ENCODE measurements at regions not wholly inside any gene's neighbourhood (a gene's known extent, or its start where the extent isn't known, plus 50 kb on each side); places are given as distances from the start of the nearest gene placed in this dataset.
"Not testable (repeated sequence)": the region's sequence is repeated elsewhere in the genome, so short reads cannot be mapped to it uniquely, and the experiment has no call there.

DNA sequence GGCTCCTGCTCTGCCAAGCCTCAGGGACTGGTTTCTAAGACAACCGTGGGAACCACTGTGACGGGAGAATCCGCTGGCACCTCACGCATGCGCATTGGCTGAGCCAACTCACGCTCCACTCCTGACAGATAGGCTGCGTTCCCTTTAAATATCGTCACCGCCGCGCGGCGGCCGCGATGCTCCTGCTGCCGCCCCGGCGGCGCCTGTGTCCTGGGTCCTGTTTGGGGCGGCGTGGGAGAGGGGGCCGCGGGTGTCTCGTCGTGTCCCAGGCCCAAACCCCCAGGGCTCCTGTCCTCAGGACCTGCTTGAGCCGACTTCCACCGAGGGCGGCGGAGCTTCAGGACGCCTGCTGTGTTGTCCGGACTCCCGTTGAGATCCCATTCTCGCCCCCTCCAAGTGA is 684.8 kb upstream of the TPTE start:
- DNase-seq (ENCODE audit: low read depth) = not testable (repeated sequence)

DNA sequence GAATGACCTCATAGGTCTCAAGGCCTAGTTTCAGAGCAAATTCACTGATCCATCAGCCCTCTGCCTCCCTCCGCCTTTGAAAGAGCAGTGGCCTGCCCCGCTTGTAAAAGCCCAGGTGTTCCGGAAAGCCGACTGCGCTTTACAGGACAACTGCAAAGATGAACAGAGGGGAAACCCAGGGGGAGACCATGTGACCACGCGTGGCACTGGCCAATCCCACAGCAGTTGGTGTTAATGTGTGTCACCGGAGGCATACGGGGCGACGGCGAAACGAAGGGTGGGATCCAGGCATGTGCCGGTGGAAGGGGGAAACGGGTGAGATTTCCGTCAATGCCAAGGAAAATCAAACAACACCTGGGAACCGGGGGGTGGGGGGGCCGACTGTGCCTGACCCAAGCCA is 684.4 kb upstream of the TPTE start:
- not testable (repeated sequence) for DNase-seq (ENCODE audit: low read depth)

DNA sequence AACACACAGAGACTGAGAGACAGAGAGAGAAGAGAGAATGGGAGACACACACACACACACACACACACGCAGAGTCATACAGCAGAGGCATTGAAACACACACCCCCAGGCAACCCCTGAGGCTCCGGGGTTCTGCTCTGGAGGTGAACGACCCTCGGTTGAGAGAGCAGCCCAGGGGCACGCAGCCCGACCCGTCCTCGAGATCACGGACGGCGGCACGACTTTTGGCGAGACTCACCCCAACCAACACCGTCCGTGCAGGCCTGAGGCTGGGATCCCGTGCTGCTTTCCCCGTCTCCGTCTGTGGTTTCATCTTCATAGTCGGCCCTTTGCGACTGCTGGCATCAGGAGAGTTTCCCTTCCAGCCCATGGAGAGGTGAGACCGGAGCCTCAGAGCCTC is 683.9 kb upstream of the TPTE start:
- DNase-seq (ENCODE audit: low read depth) = not testable (repeated sequence)

DNA sequence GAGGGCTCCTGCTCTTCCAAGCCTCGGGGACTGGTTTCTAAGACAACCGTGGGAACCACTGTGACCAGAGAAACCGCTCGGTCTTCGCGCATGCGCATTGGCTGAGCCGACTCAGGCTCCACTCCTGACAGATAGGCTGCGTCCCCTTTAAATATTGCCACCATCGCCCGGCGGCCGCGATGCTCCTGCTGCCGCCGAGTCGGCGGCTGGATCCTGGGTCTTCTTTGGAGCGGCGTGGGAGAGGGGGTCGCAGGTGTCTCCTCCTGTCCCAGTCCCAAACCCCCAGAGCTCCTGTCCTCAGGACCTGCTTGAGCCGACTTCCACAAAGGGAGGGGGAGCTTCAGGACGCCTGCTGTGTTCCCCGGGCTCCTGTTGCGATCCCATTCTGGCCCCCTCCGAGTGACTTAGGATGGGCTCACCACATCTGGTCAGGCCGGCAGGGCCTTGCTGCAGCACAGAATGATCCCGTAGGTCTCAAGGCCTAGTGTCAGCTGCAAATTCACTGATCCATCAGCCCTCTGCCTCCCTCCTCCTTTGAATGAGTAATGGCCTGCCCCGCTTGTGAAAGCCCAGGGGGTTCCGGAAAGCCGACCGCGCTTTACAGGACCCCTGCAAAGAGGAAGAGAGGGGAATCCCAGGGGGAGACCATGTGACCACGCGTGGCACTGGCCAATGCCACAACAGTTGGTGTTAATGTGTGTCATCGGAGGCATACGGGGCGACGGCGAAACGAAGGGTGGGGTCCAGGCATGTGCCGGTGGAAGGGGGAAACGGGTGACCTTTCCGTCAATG is 683.2 kb upstream of the TPTE start:
- no peak for DNase-seq (ENCODE audit: low read depth)

DNA sequence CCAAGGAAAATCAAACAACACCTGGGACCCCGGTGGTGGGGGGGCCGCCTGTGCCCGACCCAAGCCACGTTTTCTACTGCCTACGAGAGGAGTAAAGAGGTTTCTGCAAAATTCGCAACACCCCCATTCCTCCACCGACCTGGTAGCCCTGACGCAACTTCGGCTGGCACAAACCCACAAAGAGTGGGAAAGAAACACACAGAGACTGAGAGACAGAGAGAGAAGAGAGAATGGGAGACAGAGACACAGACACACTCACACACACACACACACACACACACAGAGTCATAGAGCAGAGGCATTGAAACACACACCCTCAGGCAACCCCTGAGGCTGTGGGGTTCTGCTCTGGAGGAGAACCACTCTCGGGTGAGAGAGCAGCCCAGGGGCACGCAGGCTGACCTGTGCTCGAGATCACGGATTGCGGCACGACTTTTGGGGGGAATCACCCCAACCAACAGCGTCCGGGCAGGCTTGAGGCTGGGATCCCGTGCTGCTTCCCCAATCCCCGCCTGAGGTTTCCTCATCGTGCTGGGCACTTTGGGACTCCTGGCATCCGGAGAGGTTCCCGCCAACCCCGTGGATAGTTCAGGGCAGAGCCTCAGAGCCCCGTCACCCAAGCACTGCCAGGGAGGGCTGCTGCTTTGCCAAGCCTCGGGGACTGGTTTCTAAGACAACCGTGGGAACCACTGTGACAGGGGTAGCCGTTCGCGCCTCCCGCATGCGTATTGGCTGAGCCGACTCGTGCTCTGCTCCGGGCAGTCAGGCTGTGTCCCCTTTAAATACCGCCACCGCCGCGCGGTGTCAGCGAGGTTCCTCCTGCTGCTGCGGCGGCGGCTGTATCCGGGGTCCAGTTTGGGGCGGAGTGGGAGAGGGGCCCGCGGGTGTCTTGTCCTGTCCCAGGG is 682.4 kb upstream of the TPTE start:
- no peak for DNase-seq (ENCODE audit: low read depth)

DNA sequence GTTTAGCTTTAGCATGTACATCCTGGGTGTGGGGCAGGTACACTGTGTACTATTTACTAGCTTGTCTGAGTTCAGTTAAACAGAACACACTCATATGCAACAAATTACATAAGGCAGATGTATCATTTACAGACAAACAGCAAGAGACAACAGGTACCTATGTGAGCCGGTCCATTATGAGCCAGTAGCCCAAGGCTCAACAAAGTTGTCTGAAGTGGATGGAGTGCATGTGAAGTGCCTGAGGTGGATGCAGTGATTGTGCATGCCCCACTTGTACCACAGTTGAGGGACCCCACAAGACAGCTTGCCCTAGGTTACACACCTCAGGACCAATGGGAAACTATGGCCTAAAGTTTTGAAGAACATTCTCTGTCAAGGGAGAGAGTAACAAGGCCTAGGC is 677.3 kb upstream of the TPTE start:
- DNase-seq (ENCODE audit: low read depth) = not testable (repeated sequence)

DNA sequence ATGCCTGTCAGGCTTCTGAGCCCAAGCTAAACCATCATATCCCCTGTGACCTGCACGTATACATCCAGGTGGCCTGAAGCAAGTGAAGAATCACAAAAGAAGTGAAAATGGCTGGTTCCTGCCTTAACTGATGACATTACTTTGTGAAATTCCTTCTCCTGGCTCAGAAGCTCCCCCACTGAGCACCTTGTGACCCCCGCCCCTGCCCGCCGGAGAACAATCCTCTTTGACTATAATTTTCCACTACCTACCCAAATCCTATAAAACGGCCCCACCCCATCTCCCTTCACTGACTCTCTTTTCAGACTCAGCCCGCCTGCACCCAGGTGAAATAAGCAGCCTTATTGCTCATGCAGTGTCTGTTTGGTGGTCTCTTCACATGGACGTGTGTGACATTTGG is 673.9 kb upstream of the TPTE start:
- DNase-seq (ENCODE audit: low read depth) = not testable (repeated sequence)

DNA sequence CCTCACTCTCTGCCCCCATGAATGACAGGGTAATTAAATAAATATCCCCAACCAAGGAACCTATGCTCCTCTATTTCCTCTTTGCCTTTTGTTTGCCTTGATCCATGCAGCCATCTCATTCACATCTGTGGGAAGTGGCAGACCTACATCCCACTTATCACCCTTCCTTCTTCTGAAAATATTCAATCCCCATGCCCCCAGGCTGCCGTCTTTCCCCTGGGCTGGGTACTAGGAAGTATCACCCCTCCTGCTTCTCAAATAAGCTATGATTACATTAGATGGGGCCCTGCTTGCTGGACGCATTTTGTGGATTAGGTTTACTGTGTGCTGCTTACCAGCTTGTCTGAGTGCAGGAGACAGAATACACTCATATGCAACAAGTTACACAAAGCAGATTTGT is 670.2 kb upstream of the TPTE start:
- DNase-seq (ENCODE audit: low read depth) = not testable (repeated sequence)

DNA sequence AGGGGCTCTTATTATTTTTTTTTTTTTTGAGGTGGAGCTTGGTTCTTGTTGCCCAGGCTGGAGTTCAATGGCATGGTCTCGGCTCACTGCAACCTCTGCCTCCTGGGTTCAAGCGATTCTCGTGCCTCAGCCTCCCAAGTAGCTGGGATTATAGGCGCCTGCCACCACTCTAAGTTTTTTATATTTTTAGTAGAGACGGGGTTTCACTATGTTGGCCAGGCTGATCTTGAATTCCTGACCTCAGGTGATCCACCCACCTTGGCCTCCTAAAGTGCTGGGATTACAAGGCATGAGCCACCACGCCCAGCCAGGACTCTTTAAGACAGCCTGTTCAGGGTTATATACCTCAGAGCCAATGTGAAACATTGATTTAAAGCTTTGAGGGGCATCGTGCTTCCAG is 669.7 kb upstream of the TPTE start:
- not testable (repeated sequence) for DNase-seq (ENCODE audit: low read depth)

DNA sequence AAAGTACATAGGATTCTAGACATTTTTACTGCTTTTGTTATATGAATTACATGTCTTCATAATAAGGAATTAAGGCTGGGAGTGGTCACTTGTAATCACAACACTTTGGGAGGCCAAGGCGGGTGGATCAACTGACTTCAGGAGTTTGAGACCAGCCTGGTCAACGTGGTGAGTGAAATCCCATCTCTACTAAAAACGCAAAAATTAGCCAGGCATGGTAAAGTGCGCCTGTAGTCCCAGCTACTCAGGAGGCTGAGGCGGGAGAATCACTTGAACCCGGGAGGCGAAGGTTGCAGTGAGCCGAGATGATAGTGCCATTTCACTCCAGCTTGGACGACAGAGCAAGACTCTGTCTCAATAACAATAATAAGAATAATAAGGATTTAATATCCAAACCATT is 663.8 kb upstream of the TPTE start:
- not testable (repeated sequence) for DNase-seq (ENCODE audit: low read depth)

DNA sequence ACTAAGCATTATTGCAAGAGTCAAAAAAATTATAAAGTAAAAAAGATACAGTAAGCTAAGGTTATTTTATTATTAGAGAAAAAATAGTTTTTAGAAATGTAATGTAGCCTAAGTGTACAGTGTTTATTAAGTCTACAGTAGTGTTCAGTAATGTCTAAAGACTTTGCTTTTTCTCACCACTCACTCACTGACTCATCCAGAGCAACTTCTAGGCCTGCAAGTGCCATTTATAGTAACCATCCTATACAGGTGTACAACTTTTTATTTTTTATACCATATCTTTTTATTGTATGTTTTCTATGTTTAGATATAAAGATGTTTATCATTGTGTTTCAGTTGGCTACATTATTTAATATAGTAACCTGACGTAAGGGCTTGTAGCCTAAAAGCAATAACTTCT is 661.5 kb upstream of the TPTE start:
- DNase-seq (ENCODE audit: low read depth) = not testable (repeated sequence)

DNA sequence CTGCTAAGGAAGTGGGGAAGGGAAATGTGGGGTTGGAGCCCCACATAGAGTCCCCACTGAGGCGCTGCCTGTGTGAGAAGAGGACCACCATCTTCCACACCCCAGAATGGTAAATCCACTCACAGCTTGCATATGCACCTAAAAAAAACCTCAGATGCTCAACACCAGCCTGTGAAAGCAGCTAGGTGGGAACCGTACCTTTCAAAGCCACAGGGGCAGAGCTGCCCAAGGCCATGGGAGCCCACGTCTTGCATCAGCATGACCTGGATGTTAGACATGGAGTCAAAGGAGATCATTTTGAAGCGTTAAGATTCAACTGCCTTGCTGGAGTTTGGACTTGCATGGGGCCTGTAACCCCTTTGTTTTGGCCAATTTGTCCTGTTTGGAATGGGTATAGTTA is 658.9 kb upstream of the TPTE start:
- DNase-seq (ENCODE audit: low read depth) = not testable (repeated sequence)

DNA sequence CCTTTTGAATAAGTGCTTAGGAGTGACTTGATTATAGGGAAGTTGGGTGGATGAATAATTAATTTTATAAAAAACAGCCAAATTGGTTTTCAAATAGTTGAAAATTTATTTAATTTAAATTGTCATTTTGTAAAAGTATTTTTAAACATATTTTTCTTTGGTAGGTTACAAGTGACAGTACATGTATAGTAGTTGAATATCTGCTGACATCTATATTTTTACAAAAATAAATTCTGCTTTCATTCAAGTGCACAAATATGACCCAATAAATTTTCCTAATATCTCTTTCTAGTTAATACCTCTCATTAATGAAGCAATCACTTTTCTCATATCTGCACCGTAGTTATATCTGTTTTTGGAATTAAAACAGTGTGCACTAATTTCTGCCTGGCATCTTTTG is 653.6 kb upstream of the TPTE start:
- not testable (repeated sequence) for DNase-seq (ENCODE audit: low read depth)

DNA sequence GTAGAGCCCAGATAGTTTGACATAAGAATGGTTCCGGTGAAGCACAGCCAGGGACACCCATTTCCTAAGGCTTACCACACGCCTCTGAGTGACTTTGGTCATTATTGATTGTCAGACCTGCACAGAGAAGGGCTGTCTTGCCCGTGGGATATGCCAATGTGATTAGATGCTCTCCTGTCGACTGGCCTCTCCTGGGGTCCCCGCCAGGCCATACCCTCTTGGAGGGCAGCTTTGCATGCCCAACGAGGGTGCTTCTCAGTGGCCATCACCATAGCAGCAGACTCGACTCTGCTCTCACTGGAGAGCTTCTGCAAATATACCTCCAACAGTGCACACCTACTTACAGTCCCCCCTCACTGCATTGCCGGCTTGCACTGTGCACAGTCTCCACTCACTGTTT is 648.3 kb upstream of the TPTE start:
- not testable (repeated sequence) for DNase-seq (ENCODE audit: low read depth)

DNA sequence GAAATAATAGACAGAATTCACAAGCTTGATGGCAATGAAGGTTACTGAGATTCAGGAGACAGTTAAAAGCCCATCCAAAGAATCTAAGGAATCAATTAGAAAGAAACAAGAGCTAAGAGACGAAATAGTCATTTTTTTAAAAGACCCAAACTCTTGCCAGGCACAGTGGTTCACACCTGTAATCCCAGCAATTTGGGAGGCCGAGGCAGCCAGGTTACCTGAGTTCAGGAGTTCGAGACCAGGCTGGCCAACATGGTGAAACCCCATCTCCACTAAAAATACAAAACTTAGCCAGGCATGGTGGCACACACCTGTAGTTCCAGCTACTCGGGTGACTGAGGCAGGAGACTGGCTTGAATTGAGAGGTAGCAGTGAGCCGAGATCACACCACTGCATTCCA is 647.2 kb upstream of the TPTE start:
- not testable (repeated sequence) for DNase-seq (ENCODE audit: low read depth)

DNA sequence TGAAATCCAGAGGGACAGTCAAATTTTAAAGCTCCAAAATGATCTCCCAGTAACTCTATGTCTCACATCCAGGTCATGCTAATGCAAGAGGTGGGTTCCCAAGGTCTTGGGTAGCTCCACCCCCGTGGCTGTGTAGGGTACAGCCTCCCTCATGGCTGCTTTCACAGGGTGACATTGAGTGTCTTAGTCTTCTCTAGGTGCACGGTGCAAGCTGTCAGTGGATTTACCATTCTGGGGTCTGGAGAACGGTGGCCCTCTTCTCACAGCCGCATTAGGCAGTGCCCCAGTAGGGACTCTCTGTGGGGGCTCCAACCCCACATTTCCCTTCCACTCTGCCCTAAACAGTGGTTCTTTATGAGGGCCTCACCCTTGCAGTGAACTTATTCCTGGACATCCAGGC is 640.0 kb upstream of the TPTE start:
- not testable (repeated sequence) for DNase-seq (ENCODE audit: low read depth)

DNA sequence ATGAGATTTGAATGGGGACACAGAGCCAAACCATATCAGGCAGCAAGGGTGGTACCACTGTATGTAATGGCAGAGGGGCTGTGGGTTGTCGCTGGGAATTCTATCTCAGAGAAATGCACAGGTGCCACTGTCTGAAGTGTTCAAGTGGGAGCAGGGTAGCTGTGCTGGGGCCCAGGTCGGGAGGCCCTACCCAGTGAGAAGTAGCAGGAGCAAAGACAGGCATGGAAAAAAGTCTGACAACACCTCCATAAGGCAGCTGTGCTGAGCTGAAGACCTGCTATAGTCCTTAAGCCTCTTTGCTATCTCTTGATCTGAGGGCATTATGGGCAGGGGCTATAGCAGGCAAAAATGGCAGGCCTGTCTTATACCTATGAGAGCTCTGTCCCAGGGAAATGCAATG is 638.3 kb upstream of the TPTE start:
- not testable (repeated sequence) for DNase-seq (ENCODE audit: low read depth)

DNA sequence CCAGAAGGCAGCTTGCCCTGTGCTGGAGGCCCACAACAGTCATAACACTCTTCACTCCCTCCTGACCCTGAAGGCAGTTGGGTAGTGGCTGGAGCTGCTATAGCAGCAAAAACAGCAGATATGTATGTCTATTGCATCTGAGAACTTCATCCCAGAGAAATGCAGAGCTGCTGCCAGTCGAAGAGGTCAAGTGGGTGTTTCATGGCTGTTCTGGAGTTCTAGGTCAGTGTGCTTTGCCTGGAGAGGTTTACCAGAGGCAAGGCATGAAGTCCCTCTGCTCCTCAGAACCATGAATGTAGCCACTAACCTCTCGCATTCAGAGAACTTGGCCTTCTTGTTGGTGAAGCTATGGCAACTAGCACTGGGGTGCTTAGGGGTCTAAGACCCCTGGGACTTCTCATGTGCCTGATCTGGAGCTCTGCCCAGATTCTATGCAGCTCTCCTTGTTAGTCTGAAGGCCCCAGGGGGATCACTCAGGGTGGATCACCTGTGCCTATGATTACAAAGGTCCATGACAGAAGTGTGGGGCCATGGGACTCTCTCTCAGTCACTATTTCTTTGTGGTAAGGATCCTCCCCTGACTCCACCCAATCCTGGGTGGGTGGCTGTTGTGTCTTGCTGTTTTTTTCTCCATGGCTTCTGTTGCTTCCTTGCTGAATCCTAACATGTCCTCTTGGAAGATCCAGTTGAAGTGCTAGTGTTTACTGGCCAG is 637.7 kb upstream of the TPTE start:
- DNase-seq (ENCODE audit: low read depth) = not testable (repeated sequence)

DNA sequence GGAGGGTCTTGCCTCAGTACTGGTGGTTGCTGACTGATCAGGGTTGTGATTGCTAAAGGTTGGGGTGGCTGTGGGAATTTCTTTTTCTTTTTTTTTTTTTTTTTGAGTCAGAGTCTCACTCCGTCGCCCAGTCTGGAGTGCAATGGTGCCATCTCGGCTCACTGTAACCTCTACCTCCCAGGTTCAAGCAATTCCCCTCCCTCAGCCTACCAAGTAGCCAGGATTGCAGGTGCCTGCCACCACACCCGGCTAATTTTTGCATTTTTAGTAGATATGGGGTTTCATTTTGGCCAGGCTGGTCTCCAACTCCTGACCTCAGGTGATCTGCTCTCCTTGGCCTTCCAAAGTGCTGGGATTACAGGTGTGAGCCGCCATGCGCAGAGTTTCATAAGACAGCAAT is 632.9 kb upstream of the TPTE start:
- DNase-seq (ENCODE audit: low read depth) = not testable (repeated sequence)

DNA sequence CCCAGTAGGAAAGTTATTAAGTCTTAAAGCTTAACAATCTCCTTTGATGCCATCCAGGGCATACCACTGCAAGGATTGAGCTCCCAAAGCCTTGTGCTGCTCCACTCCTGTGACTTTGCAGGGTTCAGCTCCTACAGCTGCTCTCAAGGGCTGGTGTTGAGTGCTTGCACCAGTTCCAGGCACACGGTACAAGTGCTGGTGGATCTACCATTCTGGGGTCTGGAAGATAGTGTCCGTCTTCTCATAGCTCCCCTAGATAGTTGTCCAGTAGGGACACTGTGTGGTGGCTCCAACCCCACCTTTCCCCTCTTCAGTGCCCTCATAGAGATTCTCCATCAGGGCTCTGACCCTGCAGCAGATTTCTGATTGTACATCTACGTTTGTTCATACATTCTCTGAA is 617.8 kb upstream of the TPTE start:
- not testable (repeated sequence) for DNase-seq (ENCODE audit: low read depth)

DNA sequence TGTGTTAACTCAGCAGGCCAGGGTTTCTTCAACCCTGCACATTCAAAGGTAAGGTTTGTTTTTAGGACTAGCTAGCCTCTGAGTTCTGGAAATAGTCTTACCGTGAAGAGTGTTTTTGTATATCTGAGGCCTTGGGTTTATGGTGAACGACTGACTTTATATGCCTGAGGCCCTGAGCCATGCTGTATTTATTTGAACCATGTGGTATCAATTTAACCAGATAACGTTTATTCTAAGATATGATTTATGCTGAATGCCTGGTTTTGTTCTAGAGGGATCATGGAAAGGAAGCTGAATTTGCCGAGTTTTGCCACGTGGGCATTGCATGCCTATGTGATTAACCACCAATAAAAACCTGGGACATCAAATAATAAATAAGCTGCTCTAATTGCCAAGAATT is 607.2 kb upstream of the TPTE start:
- not testable (repeated sequence) for DNase-seq (ENCODE audit: low read depth)

DNA sequence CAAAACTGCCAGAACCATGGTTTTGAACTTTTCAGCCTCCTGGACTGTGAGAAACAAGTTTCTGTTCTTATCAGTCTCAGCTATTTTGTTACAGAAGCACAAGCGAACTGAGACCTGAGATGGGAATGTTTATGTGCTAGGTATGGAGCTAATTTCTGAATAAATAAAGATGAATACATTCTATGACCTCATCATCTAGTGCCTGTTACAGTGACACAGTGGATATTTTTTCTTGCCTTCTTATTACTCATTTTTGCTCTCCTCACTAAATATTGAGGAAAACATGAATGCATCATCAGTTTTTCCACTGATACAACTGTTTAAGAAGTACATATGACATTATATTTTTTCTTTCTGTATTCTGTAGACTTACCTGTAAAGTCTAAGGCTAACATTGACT is 601.9 kb upstream of the TPTE start:
- DNase-seq (ENCODE audit: low read depth) = not testable (repeated sequence)
